ENCODE measurements at regions not wholly inside any gene's neighbourhood (a gene's known extent, or its start where the extent isn't known, plus 50 kb on each side); places are given as distances from the start of the nearest gene placed in this dataset.

GRCh38 chr4:108255203-108255747, 86.5 kb upstream of the LEF1 start:
- no peaks in the 10 kb centered on the region for H3K9me3 ChIP-seq
- H3K36me3 ChIP-seq = no peaks in the 10 kb centered on the region
- no peaks in the 10 kb centered on the region for H3K4me1 ChIP-seq
- H3K27ac ChIP-seq = no peak overlapping the region
- no peaks in the 10 kb centered on the region for H3K27me3 ChIP-seq
- no peak for DNase-seq
- H3K4me3 ChIP-seq = no peak overlapping the region
- no peak for TF ChIP-seq POLR2A (IDR thresholded peaks at IDR 0.05)
- TF ChIP-seq, protein P1, sequence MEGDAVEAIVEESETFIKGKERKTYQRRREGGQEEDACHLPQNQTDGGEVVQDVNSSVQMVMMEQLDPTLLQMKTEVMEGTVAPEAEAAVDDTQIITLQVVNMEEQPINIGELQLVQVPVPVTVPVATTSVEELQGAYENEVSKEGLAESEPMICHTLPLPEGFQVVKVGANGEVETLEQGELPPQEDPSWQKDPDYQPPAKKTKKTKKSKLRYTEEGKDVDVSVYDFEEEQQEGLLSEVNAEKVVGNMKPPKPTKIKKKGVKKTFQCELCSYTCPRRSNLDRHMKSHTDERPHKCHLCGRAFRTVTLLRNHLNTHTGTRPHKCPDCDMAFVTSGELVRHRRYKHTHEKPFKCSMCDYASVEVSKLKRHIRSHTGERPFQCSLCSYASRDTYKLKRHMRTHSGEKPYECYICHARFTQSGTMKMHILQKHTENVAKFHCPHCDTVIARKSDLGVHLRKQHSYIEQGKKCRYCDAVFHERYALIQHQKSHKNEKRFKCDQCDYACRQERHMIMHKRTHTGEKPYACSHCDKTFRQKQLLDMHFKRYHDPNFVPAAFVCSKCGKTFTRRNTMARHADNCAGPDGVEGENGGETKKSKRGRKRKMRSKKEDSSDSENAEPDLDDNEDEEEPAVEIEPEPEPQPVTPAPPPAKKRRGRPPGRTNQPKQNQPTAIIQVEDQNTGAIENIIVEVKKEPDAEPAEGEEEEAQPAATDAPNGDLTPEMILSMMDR (IDR thresholded peaks at IDR 0.05) = no peak

DNA sequence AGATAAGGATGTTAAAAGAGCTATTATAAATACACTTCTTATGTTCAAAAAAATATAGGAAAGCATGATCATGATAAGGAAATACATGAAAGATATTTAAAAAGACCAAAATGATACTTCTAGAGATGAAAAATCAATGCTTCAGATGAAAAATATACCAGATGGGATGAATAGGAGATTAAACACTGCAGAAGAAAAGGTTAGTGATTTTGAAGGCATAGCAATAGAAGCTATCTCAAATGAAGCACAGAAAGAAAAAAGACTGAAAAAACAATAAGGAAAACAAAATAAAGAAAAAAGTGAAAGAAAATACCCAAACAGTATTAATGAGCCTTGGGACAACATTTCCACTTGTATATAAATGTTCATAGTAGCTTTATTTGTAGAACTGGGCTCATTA, 80.7 kb upstream of the LEF1 start:
- no peak overlapping the region for H3K4me3 ChIP-seq
- H3K36me3 ChIP-seq = no peaks in the 10 kb centered on the region
- H3K4me1 ChIP-seq = no peaks in the 10 kb centered on the region
- no peaks in the 10 kb centered on the region for H3K9me3 ChIP-seq
- H3K27ac ChIP-seq = no peak overlapping the region
- TF ChIP-seq, protein P1 (IDR thresholded peaks at IDR 0.05) = no peak
- TF ChIP-seq POLR2A (IDR thresholded peaks at IDR 0.05) = no peak
- DNase-seq = no peak
- H3K27me3 ChIP-seq = no peaks in the 10 kb centered on the region

GRCh38 chr4:108247387-108248049, 78.8 kb upstream of the LEF1 start:
- H3K27me3 ChIP-seq = no peaks in the 10 kb centered on the region
- no peaks in the 10 kb centered on the region for H3K9me3 ChIP-seq
- H3K4me3 ChIP-seq = no peak overlapping the region
- no peaks in the 10 kb centered on the region for H3K4me1 ChIP-seq
- DNase-seq = no peak
- H3K27ac ChIP-seq = no peak overlapping the region
- TF ChIP-seq, protein P1 (IDR thresholded peaks at IDR 0.05) = no peak
- no peak for TF ChIP-seq POLR2A (IDR thresholded peaks at IDR 0.05)
- H3K36me3 ChIP-seq = no peaks in the 10 kb centered on the region

DNA sequence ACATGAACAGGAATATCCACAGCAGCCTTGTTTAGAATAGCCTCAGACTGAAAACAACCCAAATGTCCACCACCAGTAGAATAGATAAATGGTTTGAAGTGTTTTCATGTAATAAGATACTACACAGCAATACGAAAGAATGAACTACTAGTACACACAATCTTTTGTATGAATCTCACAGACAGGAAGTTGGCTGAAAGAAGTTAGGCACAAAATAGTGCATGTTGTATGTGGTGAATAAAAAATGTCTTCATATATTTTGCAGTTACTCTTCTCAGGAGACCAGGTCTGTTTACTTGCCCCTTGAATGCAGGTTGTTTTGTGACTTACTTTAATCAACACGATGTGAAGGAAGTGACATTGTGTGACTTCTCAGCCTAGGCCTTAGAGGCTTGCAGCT, 75.9 kb upstream of the LEF1 start:
- Histone ChIP-seq H3K27ac (no peak overlapping the region), H3K4me3 (no peak overlapping the region), H3K36me3 (no peaks in the 10 kb centered on the region), H3K4me1 (no peaks in the 10 kb centered on the region), H3K9me3 (no peaks in the 10 kb centered on the region), H3K27me3 (no peaks in the 10 kb centered on the region)
- no peak for TF ChIP-seq POLR2A (IDR thresholded peaks at IDR 0.05)
- TF ChIP-seq, protein P1 (IDR thresholded peaks at IDR 0.05) = no peak
- DNase-seq = no peak

DNA sequence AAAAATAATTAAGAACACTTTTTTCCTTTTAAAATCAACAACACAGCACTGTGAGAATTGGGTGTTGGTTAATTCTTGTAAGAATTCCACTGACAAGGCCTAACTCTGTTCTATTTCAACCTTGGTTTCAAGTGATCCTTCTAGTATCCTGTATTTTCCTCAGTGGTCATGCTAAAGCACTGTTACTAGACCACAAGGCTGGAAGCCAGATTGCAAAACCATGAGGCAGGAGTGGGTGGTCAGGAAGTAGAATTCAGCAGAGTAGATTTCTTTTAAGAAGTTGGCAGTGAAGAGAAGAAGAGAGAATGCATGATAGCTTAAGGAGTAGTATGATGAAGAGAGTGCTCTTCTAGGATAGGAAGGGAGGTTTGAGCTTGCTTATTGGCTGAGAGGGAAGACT, 71.6 kb upstream of the LEF1 start:
- no peak for TF ChIP-seq POLR2A (IDR thresholded peaks at IDR 0.05)
- TF ChIP-seq, protein P1 (IDR thresholded peaks at IDR 0.05) = no peak
- Histone ChIP-seq H3K4me1 (no peaks in the 10 kb centered on the region), H3K9me3 (no peaks in the 10 kb centered on the region), H3K36me3 (no peaks in the 10 kb centered on the region), H3K27me3 (no peaks in the 10 kb centered on the region), H3K4me3 (no peak overlapping the region), H3K27ac (no peak overlapping the region)
- no peak for DNase-seq
